ENCODE measurements at regions not wholly inside any gene's neighbourhood (a gene's known extent, or its start where the extent isn't known, plus 50 kb on each side); places are given as distances from the start of the nearest gene placed in this dataset.
A peak's percentile ranks its signal among the peaks of the same experiment; 100 is the strongest.

DNA sequence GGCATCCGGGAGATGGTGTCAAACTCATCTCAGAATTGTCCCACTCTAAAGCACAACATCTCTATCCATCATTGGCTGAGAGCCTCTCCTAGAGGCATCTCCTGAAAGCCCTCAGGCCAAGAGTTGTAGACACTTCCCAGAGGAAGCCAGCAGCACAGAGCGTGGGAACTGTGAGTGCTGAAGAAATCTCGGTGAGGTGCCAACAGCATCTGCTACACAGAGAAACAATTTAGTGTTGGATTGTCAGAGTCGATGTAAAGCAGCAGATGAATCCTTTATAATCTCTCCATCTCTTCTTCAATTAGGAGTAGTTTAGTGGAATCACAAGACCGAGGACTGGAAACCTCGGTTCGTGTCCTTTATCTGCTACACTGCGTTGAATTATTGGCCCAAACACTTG is 172.2 kb downstream of the C7orf25 start:
- TF ChIP-seq POLR2A (IDR thresholded peaks at IDR 0.05) (no peak), POLR2AphosphoS5 (IDR thresholded peaks at IDR 0.05) (no peak), EP300 (IDR thresholded peaks at IDR 0.05; ENCODE audit: low read depth) (no peak)
- TF ChIP-seq, protein P1, sequence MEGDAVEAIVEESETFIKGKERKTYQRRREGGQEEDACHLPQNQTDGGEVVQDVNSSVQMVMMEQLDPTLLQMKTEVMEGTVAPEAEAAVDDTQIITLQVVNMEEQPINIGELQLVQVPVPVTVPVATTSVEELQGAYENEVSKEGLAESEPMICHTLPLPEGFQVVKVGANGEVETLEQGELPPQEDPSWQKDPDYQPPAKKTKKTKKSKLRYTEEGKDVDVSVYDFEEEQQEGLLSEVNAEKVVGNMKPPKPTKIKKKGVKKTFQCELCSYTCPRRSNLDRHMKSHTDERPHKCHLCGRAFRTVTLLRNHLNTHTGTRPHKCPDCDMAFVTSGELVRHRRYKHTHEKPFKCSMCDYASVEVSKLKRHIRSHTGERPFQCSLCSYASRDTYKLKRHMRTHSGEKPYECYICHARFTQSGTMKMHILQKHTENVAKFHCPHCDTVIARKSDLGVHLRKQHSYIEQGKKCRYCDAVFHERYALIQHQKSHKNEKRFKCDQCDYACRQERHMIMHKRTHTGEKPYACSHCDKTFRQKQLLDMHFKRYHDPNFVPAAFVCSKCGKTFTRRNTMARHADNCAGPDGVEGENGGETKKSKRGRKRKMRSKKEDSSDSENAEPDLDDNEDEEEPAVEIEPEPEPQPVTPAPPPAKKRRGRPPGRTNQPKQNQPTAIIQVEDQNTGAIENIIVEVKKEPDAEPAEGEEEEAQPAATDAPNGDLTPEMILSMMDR (IDR thresholded peaks at IDR 0.05): no peak
- intact Hi-C loops (cut with DNase I; ENCODE audit: low total_unique reads) (no loop called here), in situ Hi-C loops (cut with MboI; ENCODE audit: low pct_ligation_motif_present in 1 of 4, low pct_unique_long_range_greater_than_20kb in 1 of 4, low sequenced_read_pairs in 3 of 4) (no loop called here)
- Histone ChIP-seq H3K4me3 (no peak overlapping the region), H3K27ac (peak overlapping the region in 1 of 4 donors; percentile 6), H3K4me1 (no peaks in the 10 kb centered on the region), H3K36me3 (no peaks in the 10 kb centered on the region), H3K27me3 (no peaks in the 10 kb centered on the region), H3K9me3 (no peaks in the 10 kb centered on the region)
- DNase-seq: no peak
- WGBS, 2 donors (ENCODE audit: low coverage in 1 of 2): 60 to 78% methylated on average over 1 to 8 of the region's 8 CpGs

DNA sequence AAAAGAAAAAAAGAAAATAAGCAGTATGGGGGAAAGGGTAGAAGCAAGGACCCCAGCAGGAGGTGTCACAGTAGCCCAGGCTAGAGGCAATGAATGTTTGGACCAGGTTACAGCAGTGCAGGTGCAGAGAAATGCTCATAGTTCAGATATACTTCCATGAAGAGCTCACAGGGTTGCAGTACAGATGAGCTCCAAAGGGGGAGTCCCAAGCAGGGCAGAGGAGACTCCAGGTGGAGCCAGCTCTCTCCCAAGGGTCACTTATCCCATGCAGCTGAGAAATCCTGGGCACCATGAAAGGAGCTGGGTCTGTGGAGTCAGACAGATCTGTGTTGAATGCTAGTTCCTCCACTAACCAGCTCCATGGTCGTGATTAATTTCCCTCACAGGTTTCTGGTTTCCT is 174.9 kb downstream of the C7orf25 start:
- DNase-seq: no peak
- Histone ChIP-seq H3K27me3 (no peaks in the 10 kb centered on the region), H3K9me3 (no peaks in the 10 kb centered on the region), H3K27ac (no peak overlapping the region), H3K36me3 (no peaks in the 10 kb centered on the region), H3K4me1 (no peaks in the 10 kb centered on the region), H3K4me3 (no peak overlapping the region)
- in situ Hi-C loops (cut with MboI; ENCODE audit: low pct_ligation_motif_present in 1 of 4, low pct_unique_long_range_greater_than_20kb in 1 of 4, low sequenced_read_pairs in 3 of 4) (no loop called here), intact Hi-C loops (cut with DNase I; ENCODE audit: low total_unique reads) (no loop called here)
- 57 to 74% methylated on average over 1 of the region's 1 CpG for whole genome bisulfite sequencing, 2 donors (ENCODE audit: low coverage in 1 of 2)
- TF ChIP-seq POLR2AphosphoS5 (IDR thresholded peaks at IDR 0.05) (no peak), EP300 (IDR thresholded peaks at IDR 0.05; ENCODE audit: low read depth) (no peak), POLR2A (IDR thresholded peaks at IDR 0.05) (no peak)
- TF ChIP-seq, protein P1 (IDR thresholded peaks at IDR 0.05): no peak

GRCh38 chr7:42735081-42735480 is 176.8 kb downstream of the C7orf25 start:
- intact Hi-C loops (cut with DNase I; ENCODE audit: low total_unique reads) (no loop called here), in situ Hi-C loops (cut with MboI; ENCODE audit: low pct_ligation_motif_present in 1 of 4, low pct_unique_long_range_greater_than_20kb in 1 of 4, low sequenced_read_pairs in 3 of 4) (no loop called here)
- WGBS, 2 donors (ENCODE audit: low coverage in 1 of 2): 63 to 72% methylated on average over 2 of the region's 2 CpGs
- no peak for TF ChIP-seq POLR2A (IDR thresholded peaks at IDR 0.05)
- no peak for TF ChIP-seq POLR2AphosphoS5 (IDR thresholded peaks at IDR 0.05)
- TF ChIP-seq, protein P1 (IDR thresholded peaks at IDR 0.05): no peak
- no peak for TF ChIP-seq EP300 (IDR thresholded peaks at IDR 0.05; ENCODE audit: low read depth)
- Histone ChIP-seq H3K4me1 (no peaks in the 10 kb centered on the region), H3K4me3 (no peak overlapping the region), H3K36me3 (no peaks in the 10 kb centered on the region), H3K27ac (no peak overlapping the region), H3K27me3 (no peaks in the 10 kb centered on the region), H3K9me3 (no peaks in the 10 kb centered on the region)
- DNase-seq: no peak

GRCh38 chr7:42734568-42734967 is 177.3 kb downstream of the C7orf25 start:
- no peak for DNase-seq
- intact Hi-C loops (cut with DNase I; ENCODE audit: low total_unique reads): loop anchor here (5.0 kb wide), 1 partner anchor 992 kb away; no protein-coding TSS in a partner anchor
- no peak overlapping the region for H3K27ac ChIP-seq
- no peaks in the 10 kb centered on the region for H3K4me1 ChIP-seq
- H3K27me3 ChIP-seq: no peaks in the 10 kb centered on the region
- H3K9me3 ChIP-seq: no peaks in the 10 kb centered on the region
- H3K4me3 ChIP-seq: no peak overlapping the region
- in situ Hi-C loops (cut with MboI; ENCODE audit: low pct_ligation_motif_present in 1 of 4, low pct_unique_long_range_greater_than_20kb in 1 of 4, low sequenced_read_pairs in 3 of 4): no loop called here
- 50 to 51% methylated on average over 2 of the region's 2 CpGs for WGBS, 2 donors (ENCODE audit: low coverage in 1 of 2)
- TF ChIP-seq POLR2A (IDR thresholded peaks at IDR 0.05) (no peak), EP300 (IDR thresholded peaks at IDR 0.05; ENCODE audit: low read depth) (no peak)
- TF ChIP-seq, protein P1 (IDR thresholded peaks at IDR 0.05): no peak
- H3K36me3 ChIP-seq: no peaks in the 10 kb centered on the region

All from transverse colon (tissue), 4 donors.